GM18951 (cell line): ENCODE measurements at regions not wholly inside any gene's neighbourhood (a gene's known extent, or its start where the extent isn't known, plus 50 kb on each side); places are given as distances from the start of the nearest gene placed in this dataset.
"Not testable (repeated sequence)": the region's sequence is repeated elsewhere in the genome, so short reads cannot be mapped to it uniquely, and the experiment has no call there.

Experiments used
- POLR2A ChIP-seq: IDR thresholded peaks from 4 replicates; pipeline ENCODE4 v1.6.1; 2011; ENCODE audit warnings: mild to moderate bottlenecking; ENCODE audit not compliant: insufficient read length, insufficient read depth; ENCODE audit errors: extremely low read depth
- in situ Hi-C: fragments of 300-500 bp; cut with MboI; formaldehyde crosslinking; loops from one replicate; pipeline ENCODE4 v1.12.0; 2022; ENCODE audit warnings: low sequenced_read_pairs, mixed read lengths, inconsistent platforms; ENCODE audit not compliant: unreplicated experiment

- in situ Hi-C loops, result no loop called here
- no peak for TF ChIP-seq POLR2A
These were observed 95.1 kb downstream of the RPAP3 start for GRCh38 chr12:47610686-47611252.

GRCh38 chr12:47609806-47610205 lies 96.0 kb downstream of the RPAP3 start:
- TF ChIP-seq POLR2A, result no peak
- in situ Hi-C loops, result no loop called here

GRCh38 chr12:47608671-47609070 lies 97.2 kb downstream of the RPAP3 start:
- in situ Hi-C loops, result not testable (repeated sequence)

GRCh38 chr12:47604221-47604873 lies 101.5 kb downstream of the RPAP3 start:
- in situ Hi-C loops, result no loop called here
- no peak for TF ChIP-seq POLR2A

- in situ Hi-C loops, result no loop called here
- no peak for TF ChIP-seq POLR2A
These were observed 102.8 kb downstream of the RPAP3 start for GRCh38 chr12:47602949-47603558.

GRCh38 chr12:47602325-47602724 lies 103.5 kb downstream of the RPAP3 start:
- TF ChIP-seq POLR2A, result no peak
- in situ Hi-C loops, result no loop called here

GRCh38 chr12:47601071-47601470 lies 104.8 kb downstream of the RPAP3 start:
- in situ Hi-C loops, result no loop called here
- no peak for TF ChIP-seq POLR2A

GRCh38 chr12:47591795-47592194 lies 114.0 kb downstream of the RPAP3 start:
- in situ Hi-C loops, result no loop called here
- TF ChIP-seq POLR2A, result no peak

- TF ChIP-seq POLR2A, result no peak
- in situ Hi-C loops, result no loop called here
These were observed 114.5 kb downstream of the RPAP3 start for GRCh38 chr12:47591361-47591791.

- in situ Hi-C loops, result no loop called here
- TF ChIP-seq POLR2A, result no peak
These were observed 115.0 kb downstream of the RPAP3 start for GRCh38 chr12:47590771-47591360.

GRCh38 chr12:47586952-47587669 lies 118.7 kb downstream of the RPAP3 start:
- TF ChIP-seq POLR2A, result no peak
- in situ Hi-C loops, result no loop called here

GRCh38 chr12:47585507-47585906 lies 120.3 kb downstream of the RPAP3 start:
- no peak for TF ChIP-seq POLR2A
- in situ Hi-C loops, result no loop called here

GRCh38 chr12:47578836-47579235 lies 127.0 kb downstream of the RPAP3 start:
- in situ Hi-C loops, result no loop called here
- no peak for TF ChIP-seq POLR2A
